Breast epithelium (tissue), 3 donors: ENCODE measurements at regions not wholly inside any gene's neighbourhood (a gene's known extent, or its start where the extent isn't known, plus 50 kb on each side); places are given as distances from the start of the nearest gene placed in this dataset.

Source experiments
- CTCF ChIP-seq, 3 donors: fragments of 450-650 bp; IDR thresholded peaks; one replicate each; pipeline ENCODE4 v1.5.1; 2016 to 2017; ENCODE audit warnings: antibody characterized with exemption in 3 of 3, mild to moderate bottlenecking in 3 of 3, moderate library complexity in 3 of 3
- POLR2AphosphoS5 ChIP-seq, 3 donors: sonication (generic); formaldehyde crosslinking; IDR thresholded peaks; one replicate each; pipeline ENCODE4 v1.6.1; 2017; ENCODE audit warnings: antibody characterized with exemption in 3 of 3

- TF ChIP-seq CTCF (IDR thresholded peaks at IDR 0.05) = no peak
- no peak for TF ChIP-seq POLR2AphosphoS5 (IDR thresholded peaks at IDR 0.05)
These were observed 197.5 kb upstream of the DAB2 start for GRCh38 chr5:39622281-39622680.
